Fibroblast of lung (primary cell): ENCODE measurements at regions not wholly inside any gene's neighbourhood (a gene's known extent, or its start where the extent isn't known, plus 50 kb on each side); places are given as distances from the start of the nearest gene placed in this dataset.

ENCODE experiments used
- CTCF ChIP-seq, 2 donors: IDR thresholded peaks in 1 of 2; conservative IDR thresholded peaks in 1 of 2; 1 replicate in 1 of 2; 2 replicates in 1 of 2; pipeline ENCODE4 v1.5.1; 2011 to 2012; ENCODE audit warnings: low read length in 2 of 2, control low read depth in 1 of 2, inconsistent platforms in 1 of 2, low read depth in 1 of 2, mild to moderate bottlenecking in 1 of 2
- EZH2 ChIP-seq: IDR thresholded peaks from 2 replicates; pipeline ENCODE4 v1.5.1; 2012; ENCODE audit warnings: low read length, control low read depth, mild to moderate bottlenecking; ENCODE audit errors: missing control alignments

- TF ChIP-seq CTCF (conservative IDR thresholded peaks at IDR 0.05 in 1 of 2, IDR thresholded peaks at IDR 0.05 in 1 of 2; ENCODE audit: low read depth in 1 of 2, low read length in 2 of 2) (no peak), EZH2 (no peak)
These were observed 92.2 kb upstream of the CNKSR3 start for GRCh38 chr6:154602708-154603107.
